HCT116 (cell line): ENCODE measurements at regions not wholly inside any gene's neighbourhood (a gene's known extent, or its start where the extent isn't known, plus 50 kb on each side); places are given as distances from the start of the nearest gene placed in this dataset.

Experiments
- ATAC-seq: fragments of 200-7000 bp; cut with Tn5 transposase; 2 replicates; pipeline ENCODE4 v1.9.1; 2020; ENCODE audit warnings: mild to moderate bottlenecking, moderate library complexity
- BruUV-seq: library from RNA; stranded (reverse); fragments of 400-500 nt; replicated peaks from 2 replicates; lab custom pipeline; 2021; lab: Mats Ljungman, UMichigan
- CTCF ChIA-PET: fragments of 300-600 bp; sonication (Branson Sonifier 250); formaldehyde crosslinking; loops from one replicate; lab custom pipeline; 2021; ENCODE audit warnings: antibody characterized with exemption; lab: Charles Lee
- POLR2A ChIA-PET: fragments of 300-600, 350-600 bp; sonication (Branson Sonifier 250); formaldehyde crosslinking; loops from one replicate; lab custom pipeline; 2021; ENCODE audit warnings: antibody characterized with exemption; lab: Charles Lee
- RAD21 ChIA-PET, 2 experiments: fragments of 300-600 bp; sonication (Branson Sonifier 250); formaldehyde crosslinking; loops; one replicate each; lab custom pipeline; 2023; ENCODE audit warnings: low total read pairs in 2 of 2; ENCODE audit not compliant: uncharacterized antibody in 2 of 2, unreplicated experiment in 2 of 2, low non-redundant PET in 1 of 2; lab: Charles Lee
- DNase-seq: peaks from one replicate; pipeline ENCODE4 v3.0.0-alpha.2; 2010; ENCODE audit warnings: low read depth, low spot score
- H2AFZ ChIP-seq: fragments of 200-600 bp; shearing (Covaris generic), sonication (generic); 2 replicates; pipeline ENCODE4 v1.6.1; 2017; ENCODE audit warnings: low read depth, mixed run types, mixed read lengths, antibody characterized with exemption, low read length; ENCODE audit not compliant: poor library complexity, severe bottlenecking
- H3K27ac ChIP-seq: 2 replicates; pipeline ENCODE4 v1.5.1; 2012; ENCODE audit warnings: low read depth, low read length
- H3K27me3 ChIP-seq: fragments of 200-600 bp; sonication (generic); 2 replicates; pipeline ENCODE4 v1.6.1; 2016; ENCODE audit warnings: mixed run types, low read length, mixed read lengths; ENCODE audit not compliant: insufficient read depth
- H3K36me3 ChIP-seq, 2 experiments: fragments of 200-500 bp in 1 of 2; fragments of 200-600 bp in 1 of 2; sonication (Bioruptor generic) in 1 of 2; sonication (generic) in 1 of 2; 2 replicates each; pipeline versions ENCODE4 v1.5.1 to v1.6.1; 2014 to 2016; ENCODE audit warnings: low read length in 2 of 2, inconsistent platforms in 1 of 2, mixed read lengths in 1 of 2, mixed run types in 1 of 2; ENCODE audit not compliant: insufficient read depth in 2 of 2, control insufficient read depth in 1 of 2
- H3K4me1 ChIP-seq, 2 experiments: fragments of 200-600 bp in 1 of 2; sonication (generic) in 1 of 2; 2 replicates each; pipeline versions ENCODE4 v1.5.1 to v1.6.1; 2012 to 2017; ENCODE audit warnings: low read length in 2 of 2, inconsistent platforms in 1 of 2, mild to moderate bottlenecking in 1 of 2, mixed read lengths in 1 of 2, mixed run types in 1 of 2, moderate library complexity in 1 of 2; ENCODE audit not compliant: insufficient read depth in 2 of 2, control insufficient read depth in 1 of 2
- H3K4me2 ChIP-seq: fragments of 200-600 bp; sonication (generic); 2 replicates; pipeline ENCODE4 v1.6.1; 2017; ENCODE audit warnings: mixed run types, low read length, mixed read lengths
- H3K4me3 ChIP-seq, 2 experiments: fragments of 200-600 bp in 1 of 2; sonication (generic) in 1 of 2; replicated peaks in 1 of 2; 2 replicates each; pipeline ENCODE4 v1.5.1; 2011 to 2016; ENCODE audit warnings: low read length in 2 of 2, control low read depth in 1 of 2, low read depth in 1 of 2, mild to moderate bottlenecking in 1 of 2, mixed read lengths in 1 of 2, mixed run types in 1 of 2
- H3K79me2 ChIP-seq: fragments of 200-600 bp; sonication (generic); 2 replicates; pipeline ENCODE4 v1.6.1; 2017; ENCODE audit warnings: mild to moderate bottlenecking, mixed run types, low read length, moderate library complexity, mixed read lengths; ENCODE audit not compliant: insufficient read depth
- H3K9ac ChIP-seq: fragments of 200-600 bp; sonication (generic); 2 replicates; pipeline ENCODE4 v1.6.1; 2016; ENCODE audit warnings: low read length, mixed read lengths
- H3K9me2 ChIP-seq: fragments of 200-600 bp; sonication (generic), shearing (Covaris generic); 2 replicates; pipeline ENCODE4 v1.6.1; 2017; ENCODE audit warnings: mixed run types, mild to moderate bottlenecking, moderate library complexity; ENCODE audit not compliant: insufficient read depth
- H3K9me3 ChIP-seq, 2 experiments: fragments of 200-500 bp in 1 of 2; fragments of 200-600 bp in 1 of 2; sonication (Bioruptor generic) in 1 of 2; sonication (generic) in 1 of 2; 2 replicates each; pipeline ENCODE4 v1.6.1; 2014 to 2017; ENCODE audit warnings: low read length in 2 of 2, mixed read lengths in 2 of 2, inconsistent platforms in 1 of 2, low read depth in 1 of 2, mild to moderate bottlenecking in 1 of 2, mixed run types in 1 of 2, moderate library complexity in 1 of 2; ENCODE audit not compliant: control insufficient read depth in 1 of 2, insufficient read depth in 1 of 2
- H4K20me1 ChIP-seq: fragments of 200-600 bp; sonication (generic), shearing (Covaris generic); 2 replicates; pipeline ENCODE4 v1.6.1; 2017; ENCODE audit warnings: mixed run types, mild to moderate bottlenecking, moderate library complexity; ENCODE audit not compliant: insufficient read depth
- ATF3 ChIP-seq: IDR thresholded peaks from 2 replicates; pipeline ENCODE4 v1.6.1; 2012
- CBX3 ChIP-seq: IDR thresholded peaks from 2 replicates; pipeline ENCODE4 v1.6.1; 2012; ENCODE audit warnings: low read depth
- EZH2 ChIP-seq: fragments of 200-600 bp; sonication (generic); IDR thresholded peaks from 2 replicates; pipeline ENCODE4 v1.6.1; 2017; ENCODE audit warnings: antibody characterized with exemption, mixed run types
- EZH2phosphoT487 ChIP-seq: fragments of 200-600 bp; IDR thresholded peaks from 2 replicates; pipeline ENCODE4 v1.6.1; 2018; ENCODE audit warnings: antibody characterized with exemption, borderline replicate concordance
- JUND ChIP-seq: IDR thresholded peaks from 2 replicates; pipeline ENCODE4 v1.6.1; 2012
- MAX ChIP-seq: IDR thresholded peaks from 2 replicates; pipeline ENCODE4 v1.6.1; 2012
- POLR2A ChIP-seq: IDR thresholded peaks from 2 replicates; pipeline ENCODE4 v1.7.0; 2011; ENCODE audit warnings: borderline replicate concordance; ENCODE audit not compliant: insufficient read depth, insufficient read length; ENCODE audit errors: extremely low read depth
- RAD21 ChIP-seq: IDR thresholded peaks from 2 replicates; pipeline ENCODE4 v1.6.1; 2012; ENCODE audit warnings: low read depth, mild to moderate bottlenecking
- SIN3A ChIP-seq: IDR thresholded peaks from 2 replicates; pipeline ENCODE4 v1.6.1; 2012; ENCODE audit warnings: low read depth
- SP1 ChIP-seq: IDR thresholded peaks from 2 replicates; pipeline ENCODE4 v1.6.1; 2012; ENCODE audit warnings: low read depth
- TCF7L2 ChIP-seq: IDR thresholded peaks from 2 replicates; pipeline ENCODE4 v1.7.0; 2011; ENCODE audit warnings: borderline replicate concordance, inconsistent platforms; ENCODE audit not compliant: insufficient read depth, insufficient read length; ENCODE audit errors: extremely low read depth
- YY1 ChIP-seq: IDR thresholded peaks from 2 replicates; pipeline ENCODE4 v1.6.1; 2011; ENCODE audit warnings: low read length, low read depth, moderate library complexity, mild to moderate bottlenecking; ENCODE audit not compliant: insufficient replicate concordance; ENCODE audit errors: extremely low read depth
- ZFX ChIP-seq: fragments of 450-650 bp; IDR thresholded peaks from 2 replicates; pipeline ENCODE4 v1.6.1; 2017
- intact Hi-C: fragments of 100-400 bp; cut with micrococcal nuclease; formaldehyde crosslinking; loops from 2 replicates; pipeline ENCODE4 v1.10.0; 2022
- TF ChIP-seq, protein P1 (sequence below): IDR thresholded peaks from 2 replicates; pipeline ENCODE4 v1.6.1; 2012; ENCODE audit warnings: low read depth
- TF ChIP-seq, protein P2 (sequence below): IDR thresholded peaks from 2 replicates; pipeline ENCODE4 v1.6.1; 2011; ENCODE audit warnings: mild to moderate bottlenecking, low read length, moderate library complexity; ENCODE audit not compliant: insufficient replicate concordance; ENCODE audit errors: extremely low read depth

DNA sequence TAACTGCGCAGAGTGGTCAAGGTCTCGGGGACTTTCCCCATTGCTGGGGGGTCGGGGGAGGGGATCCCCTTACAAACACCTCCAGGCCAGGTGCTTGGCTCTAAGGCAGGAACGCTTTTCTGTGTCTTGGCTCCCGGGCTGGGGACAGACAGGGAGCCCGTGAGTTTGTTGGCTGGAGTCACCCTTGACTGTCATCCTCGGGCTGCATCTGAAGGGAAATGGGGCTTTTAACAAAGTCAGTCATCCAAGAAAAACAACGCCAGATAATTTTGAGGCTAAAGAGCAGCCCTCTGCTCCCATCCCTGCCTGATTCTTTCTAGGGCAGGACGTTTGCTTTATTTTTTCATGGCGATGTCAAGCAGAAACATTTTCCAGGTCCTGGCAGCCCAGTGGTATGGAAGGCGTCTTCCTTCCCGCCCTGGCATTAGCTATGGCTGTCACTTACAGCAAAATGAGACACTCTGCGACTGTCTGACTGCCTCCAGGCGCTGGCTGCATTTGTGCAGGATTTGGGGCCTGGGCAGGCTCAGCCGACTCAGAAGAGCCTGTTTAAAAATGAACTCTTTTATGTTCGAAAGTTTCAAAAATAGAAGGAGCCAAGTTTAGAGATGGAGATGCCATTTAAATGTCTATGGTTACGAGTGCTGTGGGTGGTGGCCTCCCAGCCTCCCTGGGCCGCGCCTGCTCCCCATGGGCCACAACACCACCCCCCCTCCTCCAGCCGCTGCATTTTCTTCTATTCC lies 54.7 kb upstream of the TNS3 start:
- Histone ChIP-seq H3K4me2 (no peak overlapping the region), H3K79me2 (no peaks in the 10 kb centered on the region), H3K36me3 (no peaks in the 10 kb centered on the region), H3K9me3 (no peaks in the 10 kb centered on the region), H3K27me3 (no peaks in the 10 kb centered on the region), H3K9ac (no peak overlapping the region), H3K4me3 (no peak overlapping the region), H3K9me2 (no peaks in the 10 kb centered on the region), H4K20me1 (no peaks in the 10 kb centered on the region), H3K27ac (no peak overlapping the region), H3K4me1 (peaks cover 7 to 9% of the 10 kb centered on the region in 2 experiments; a peak in 3 of 4 replicates), H2AFZ (no peak overlapping the region)
- intact Hi-C loops, result no loop called here
- BruUV-seq, result no TSS peak
- ChIA-PET CTCF (no interaction called here), POLR2A (no interaction called here), RAD21 (no interaction called here)
- no peak for DNase-seq
- TF ChIP-seq ATF3 (no peak), SIN3A (no peak), EZH2phosphoT487 (no peak), JUND (no peak), EZH2 (no peak), SP1 (no peak), MAX (no peak), POLR2A (no peak), CBX3 (no peak), RAD21 (no peak), ZFX (no peak), TCF7L2 (no peak), YY1 (no peak)
- TF ChIP-seq, protein P1, sequence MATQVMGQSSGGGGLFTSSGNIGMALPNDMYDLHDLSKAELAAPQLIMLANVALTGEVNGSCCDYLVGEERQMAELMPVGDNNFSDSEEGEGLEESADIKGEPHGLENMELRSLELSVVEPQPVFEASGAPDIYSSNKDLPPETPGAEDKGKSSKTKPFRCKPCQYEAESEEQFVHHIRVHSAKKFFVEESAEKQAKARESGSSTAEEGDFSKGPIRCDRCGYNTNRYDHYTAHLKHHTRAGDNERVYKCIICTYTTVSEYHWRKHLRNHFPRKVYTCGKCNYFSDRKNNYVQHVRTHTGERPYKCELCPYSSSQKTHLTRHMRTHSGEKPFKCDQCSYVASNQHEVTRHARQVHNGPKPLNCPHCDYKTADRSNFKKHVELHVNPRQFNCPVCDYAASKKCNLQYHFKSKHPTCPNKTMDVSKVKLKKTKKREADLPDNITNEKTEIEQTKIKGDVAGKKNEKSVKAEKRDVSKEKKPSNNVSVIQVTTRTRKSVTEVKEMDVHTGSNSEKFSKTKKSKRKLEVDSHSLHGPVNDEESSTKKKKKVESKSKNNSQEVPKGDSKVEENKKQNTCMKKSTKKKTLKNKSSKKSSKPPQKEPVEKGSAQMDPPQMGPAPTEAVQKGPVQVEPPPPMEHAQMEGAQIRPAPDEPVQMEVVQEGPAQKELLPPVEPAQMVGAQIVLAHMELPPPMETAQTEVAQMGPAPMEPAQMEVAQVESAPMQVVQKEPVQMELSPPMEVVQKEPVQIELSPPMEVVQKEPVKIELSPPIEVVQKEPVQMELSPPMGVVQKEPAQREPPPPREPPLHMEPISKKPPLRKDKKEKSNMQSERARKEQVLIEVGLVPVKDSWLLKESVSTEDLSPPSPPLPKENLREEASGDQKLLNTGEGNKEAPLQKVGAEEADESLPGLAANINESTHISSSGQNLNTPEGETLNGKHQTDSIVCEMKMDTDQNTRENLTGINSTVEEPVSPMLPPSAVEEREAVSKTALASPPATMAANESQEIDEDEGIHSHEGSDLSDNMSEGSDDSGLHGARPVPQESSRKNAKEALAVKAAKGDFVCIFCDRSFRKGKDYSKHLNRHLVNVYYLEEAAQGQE, result no peak
- TF ChIP-seq, protein P2, sequence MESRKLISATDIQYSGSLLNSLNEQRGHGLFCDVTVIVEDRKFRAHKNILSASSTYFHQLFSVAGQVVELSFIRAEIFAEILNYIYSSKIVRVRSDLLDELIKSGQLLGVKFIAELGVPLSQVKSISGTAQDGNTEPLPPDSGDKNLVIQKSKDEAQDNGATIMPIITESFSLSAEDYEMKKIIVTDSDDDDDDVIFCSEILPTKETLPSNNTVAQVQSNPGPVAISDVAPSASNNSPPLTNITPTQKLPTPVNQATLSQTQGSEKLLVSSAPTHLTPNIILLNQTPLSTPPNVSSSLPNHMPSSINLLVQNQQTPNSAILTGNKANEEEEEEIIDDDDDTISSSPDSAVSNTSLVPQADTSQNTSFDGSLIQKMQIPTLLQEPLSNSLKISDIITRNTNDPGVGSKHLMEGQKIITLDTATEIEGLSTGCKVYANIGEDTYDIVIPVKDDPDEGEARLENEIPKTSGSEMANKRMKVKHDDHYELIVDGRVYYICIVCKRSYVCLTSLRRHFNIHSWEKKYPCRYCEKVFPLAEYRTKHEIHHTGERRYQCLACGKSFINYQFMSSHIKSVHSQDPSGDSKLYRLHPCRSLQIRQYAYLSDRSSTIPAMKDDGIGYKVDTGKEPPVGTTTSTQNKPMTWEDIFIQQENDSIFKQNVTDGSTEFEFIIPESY, result no peak
- no peak for ATAC-seq
